GM21447 (cell line): ENCODE measurements at regions not wholly inside any gene's neighbourhood (a gene's known extent, or its start where the extent isn't known, plus 50 kb on each side); places are given as distances from the start of the nearest gene placed in this dataset.
"Not testable (repeated sequence)": the region's sequence is repeated elsewhere in the genome, so short reads cannot be mapped to it uniquely, and the experiment has no call there.

ENCODE experiments used
- ATAC-seq: cut with Tn5 transposase; IDR thresholded peaks from one replicate; pipeline ENCODE4 v1.9.1; 2021; ENCODE audit not compliant: unreplicated experiment

GRCh38 chr5:92662741-92663140, 918.3 kb downstream of the NR2F1-AS1 start:
- ATAC-seq, result no peak

GRCh38 chr5:92659246-92659645, 921.8 kb downstream of the NR2F1-AS1 start:
- no peak for ATAC-seq

- not testable (repeated sequence) for ATAC-seq
Observed at GRCh38 chr5:92654601-92655000, 926.4 kb downstream of the NR2F1-AS1 start.

- no peak for ATAC-seq
Observed at GRCh38 chr5:92653730-92654461, 927.1 kb downstream of the NR2F1-AS1 start.

DNA sequence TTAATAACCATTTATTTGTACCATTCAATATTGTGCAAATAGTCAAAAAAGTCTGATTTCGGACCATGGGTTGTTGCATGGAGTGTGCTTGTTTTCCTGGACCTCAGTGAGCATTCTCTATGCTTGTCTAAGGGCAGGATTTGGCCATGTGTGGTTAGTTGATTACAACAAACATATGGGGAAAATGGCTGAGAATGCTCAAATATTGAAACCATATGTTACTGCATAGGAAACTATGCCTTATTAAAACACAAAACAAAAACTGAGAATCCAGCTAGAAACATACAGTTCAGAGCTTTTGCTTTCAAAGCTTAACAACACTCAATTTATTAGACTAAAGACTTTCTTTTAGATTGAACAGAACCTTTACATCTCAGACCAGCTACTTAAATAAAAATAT, 928.3 kb downstream of the NR2F1-AS1 start:
- no peak for ATAC-seq

DNA sequence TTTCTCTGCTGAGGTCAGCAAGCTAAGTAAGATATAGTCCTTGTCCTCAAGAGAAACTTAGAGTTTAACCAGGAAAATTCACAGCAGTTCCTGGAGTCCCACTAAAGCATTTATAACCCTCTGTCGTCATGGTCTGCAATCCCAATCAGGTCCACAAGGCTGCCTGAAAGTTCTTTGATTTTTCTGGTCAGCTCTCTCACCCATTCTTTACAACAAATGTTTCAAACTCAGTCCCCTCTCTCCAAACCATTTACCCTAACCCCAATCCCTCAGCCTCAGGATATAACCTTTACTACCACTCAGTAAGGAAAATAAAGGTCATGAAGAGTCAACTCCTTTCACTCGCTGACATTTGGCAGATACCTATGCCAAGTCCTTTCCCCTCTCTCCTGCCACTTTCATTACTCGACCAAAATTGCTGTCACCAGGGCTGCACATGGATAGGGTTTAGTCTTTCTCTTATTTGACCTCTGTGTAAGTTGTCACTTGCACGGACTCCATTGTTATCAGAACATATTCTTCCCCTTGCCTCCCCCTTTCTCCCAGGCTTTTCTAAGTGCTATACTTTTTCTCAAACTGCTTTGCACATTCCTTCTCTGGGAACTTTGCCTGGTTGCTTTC, 936.6 kb downstream of the NR2F1-AS1 start:
- no peak for ATAC-seq

DNA sequence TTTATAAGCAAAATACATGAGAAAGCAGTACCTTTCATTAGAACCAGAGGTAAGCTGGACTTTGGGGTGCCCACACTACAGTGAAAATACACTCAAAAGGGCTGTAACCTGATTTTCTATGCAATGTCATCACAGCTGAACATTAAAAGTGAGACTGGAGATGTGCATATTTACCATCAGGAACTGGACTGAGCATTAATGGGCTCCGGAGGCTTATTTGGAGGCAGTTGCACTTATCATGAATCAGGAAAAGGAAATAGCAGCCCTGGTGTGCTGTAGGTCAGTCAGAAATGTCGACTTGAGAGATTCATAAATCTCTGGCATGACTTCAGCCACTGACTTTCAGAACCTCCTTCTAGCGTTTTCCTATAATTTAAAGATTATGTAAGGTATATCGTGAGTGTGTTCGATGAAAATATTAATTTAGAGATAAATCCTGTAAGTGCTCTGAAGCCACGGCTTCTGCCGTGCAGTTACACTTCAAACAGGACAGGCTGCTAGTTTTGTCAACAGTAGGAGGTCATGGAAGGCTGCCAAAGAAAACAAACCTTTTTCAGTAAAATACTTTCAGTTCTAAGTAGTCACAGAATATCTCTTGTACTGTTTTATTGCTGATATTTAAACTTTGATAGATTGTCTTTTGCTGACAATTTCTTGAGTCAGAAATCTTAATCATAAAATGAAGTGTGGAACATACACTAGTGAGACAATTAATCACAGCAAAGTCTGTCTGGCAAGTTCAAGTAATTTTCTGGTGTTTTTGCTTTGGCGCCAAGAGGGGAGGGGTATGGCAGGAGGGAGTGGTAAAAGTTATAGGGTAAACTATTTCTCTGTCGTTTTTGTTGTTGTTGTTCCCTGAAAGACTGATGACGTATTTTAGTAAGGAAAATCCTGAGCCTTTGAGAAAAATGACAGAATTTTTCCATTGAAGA, 939.7 kb downstream of the NR2F1-AS1 start:
- ATAC-seq, result no peak

DNA sequence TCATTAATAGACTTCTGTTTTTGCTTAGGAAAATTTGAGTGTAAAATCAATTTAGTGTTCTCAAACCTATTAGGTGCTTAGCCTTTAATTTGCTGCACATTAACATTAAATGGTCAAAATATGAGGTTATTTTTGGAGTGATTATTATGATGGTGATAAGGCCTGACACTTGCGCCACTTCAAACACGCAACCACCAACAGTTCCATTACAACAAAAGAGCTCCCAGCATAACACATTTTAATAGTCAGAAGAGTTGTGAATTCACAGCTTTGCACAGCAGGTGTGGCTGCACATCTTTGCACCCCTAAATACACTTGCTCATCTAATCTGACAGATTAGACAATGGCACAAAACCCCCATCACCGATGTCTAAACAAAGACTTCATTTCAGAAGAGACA, 940.7 kb downstream of the NR2F1-AS1 start:
- no peak for ATAC-seq

GRCh38 chr5:92637960-92638359, 943.1 kb downstream of the NR2F1-AS1 start:
- no peak for ATAC-seq

DNA sequence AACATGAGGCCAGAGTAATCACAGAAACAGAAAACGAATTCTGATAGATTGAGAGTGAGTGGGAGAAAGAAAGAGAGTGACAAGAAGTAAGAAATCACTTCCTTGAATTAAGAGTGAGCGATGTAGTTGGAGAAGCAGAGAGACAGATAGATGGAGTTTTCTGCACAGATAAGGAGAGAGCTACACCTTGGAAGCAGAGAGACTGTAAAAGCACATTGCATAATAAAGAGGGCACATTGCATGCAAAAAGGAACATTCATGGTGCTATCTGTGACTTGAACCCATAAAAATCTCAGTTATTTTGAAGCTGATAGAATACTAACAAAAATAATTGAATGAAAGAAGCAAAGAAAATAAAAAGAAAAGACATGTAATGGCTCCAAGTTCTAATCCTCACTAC, 943.8 kb downstream of the NR2F1-AS1 start:
- no peak for ATAC-seq

GRCh38 chr5:92635001-92635461, 946.0 kb downstream of the NR2F1-AS1 start:
- ATAC-seq, result no peak

GRCh38 chr5:92633875-92634487, 947.0 kb downstream of the NR2F1-AS1 start:
- ATAC-seq, result no peak

DNA sequence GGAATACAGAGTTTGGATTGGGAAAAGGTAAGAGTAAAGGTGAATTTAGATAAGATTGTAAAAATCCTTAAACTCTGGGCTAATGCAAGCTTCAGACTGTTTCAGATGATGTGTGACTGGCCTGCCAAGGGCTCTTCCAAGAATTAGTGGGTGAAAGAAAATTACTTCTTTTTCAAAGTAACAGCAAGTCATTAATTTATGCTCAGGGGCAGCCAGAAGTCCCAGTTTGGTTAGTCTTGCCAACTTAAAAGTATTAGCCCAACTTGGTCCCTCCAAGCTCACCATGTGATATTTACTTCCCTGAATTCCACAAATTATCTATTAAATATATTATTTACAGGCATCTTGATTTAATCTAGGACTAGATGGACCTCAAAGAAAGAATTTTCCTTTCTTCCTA, 947.8 kb downstream of the NR2F1-AS1 start:
- ATAC-seq, result no peak

DNA sequence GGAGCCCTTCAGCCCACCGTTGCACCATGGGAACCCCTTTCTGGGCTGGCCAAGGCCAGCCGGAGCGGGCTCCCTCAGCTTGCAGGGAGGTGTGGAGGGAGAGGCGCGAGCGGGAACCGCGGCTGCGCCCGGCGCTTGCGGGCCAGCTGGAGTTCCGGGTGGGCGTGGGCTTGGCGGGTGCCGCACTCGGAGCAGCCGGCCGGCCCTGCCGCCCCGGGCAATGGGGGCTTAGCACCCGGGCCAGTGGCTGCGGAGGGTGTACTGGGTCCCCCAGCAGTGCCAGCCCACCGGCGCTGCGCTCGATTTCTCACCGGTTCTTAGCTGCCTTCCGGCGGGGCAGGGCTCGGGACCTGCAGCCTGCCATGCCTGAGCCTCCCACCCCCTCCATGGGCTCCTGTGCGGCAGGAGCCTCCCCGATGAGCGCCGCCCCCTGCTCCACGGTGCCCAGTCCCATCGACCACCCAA, 949.8 kb downstream of the NR2F1-AS1 start:
- ATAC-seq, result not testable (repeated sequence)

DNA sequence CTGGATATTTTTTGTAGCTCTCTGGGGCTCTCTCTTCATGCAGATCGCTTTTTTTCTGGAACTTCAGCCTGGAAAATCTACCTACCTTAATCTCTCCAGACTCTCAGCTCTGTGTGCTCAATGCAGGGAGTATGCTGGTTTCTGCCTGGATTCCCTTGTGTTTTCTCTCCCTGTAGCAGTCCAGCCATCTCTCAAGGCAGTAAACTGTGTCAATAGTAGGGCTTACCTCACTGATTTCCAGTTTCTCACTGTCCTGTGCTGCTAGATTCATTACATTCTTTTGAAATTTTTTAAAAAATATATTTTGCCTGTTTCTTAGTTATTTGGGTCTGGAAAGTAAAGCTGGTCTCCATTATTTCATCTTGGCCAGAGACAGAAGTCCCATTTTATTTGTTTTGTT, 951.4 kb downstream of the NR2F1-AS1 start:
- ATAC-seq, result no peak

DNA sequence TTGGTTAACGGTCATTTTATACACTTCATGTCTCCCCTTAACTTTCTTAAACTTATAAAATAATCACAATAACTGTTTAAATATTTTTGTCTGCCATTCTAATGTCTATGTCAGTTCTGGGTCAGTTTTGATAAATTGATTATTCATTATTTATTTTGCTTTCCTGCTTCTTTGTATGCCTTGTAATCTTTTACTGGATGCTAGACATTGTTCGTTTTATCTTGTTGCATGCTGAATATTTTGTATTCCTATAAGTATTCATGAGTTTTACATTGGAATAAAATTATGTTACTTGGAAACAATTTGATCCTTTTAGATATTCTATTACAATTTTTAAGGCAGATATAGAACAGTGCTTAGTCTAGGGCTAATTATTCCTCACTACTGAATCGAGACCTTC, 952.0 kb downstream of the NR2F1-AS1 start:
- ATAC-seq, result no peak

DNA sequence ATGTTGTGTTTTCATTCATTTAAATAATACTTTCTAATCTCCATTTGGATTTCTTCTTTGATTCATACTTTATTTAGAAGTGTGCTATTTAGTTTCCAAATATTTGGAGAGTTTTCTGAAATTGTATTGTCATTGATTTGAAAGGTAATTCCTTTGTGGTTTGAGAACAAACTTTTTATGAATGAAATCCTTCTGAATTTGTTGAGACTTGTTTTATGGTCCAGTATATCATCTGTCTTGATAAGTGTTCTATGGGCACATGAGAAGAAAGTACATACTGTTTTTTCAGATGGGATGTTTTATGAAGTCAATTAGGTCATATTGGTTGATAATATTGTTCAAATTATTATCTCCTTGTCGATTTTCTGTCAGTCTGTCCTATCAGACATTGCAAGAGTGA, 953.8 kb downstream of the NR2F1-AS1 start:
- no peak for ATAC-seq

DNA sequence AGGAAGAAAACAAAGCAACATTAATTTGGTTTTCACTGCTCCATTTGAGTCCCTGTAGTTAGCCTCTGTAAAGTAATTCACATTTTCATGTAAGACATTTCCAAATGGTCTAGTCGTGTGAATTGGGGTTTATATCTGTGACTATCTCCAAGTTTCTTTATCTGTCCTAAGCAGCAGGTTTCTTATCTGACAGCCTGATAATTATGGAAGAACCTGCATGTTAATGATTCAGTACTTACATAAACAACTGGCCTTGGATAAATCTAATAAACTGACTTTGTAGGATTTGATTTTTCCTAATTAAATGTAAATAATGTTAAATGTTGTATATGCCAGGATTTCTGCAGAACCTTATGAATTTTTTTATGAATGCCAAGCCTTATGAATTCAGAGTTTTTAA, 964.9 kb downstream of the NR2F1-AS1 start:
- ATAC-seq, result no peak

- ATAC-seq, result no peak
Observed at GRCh38 chr5:92613546-92613945, 967.5 kb downstream of the NR2F1-AS1 start.

- not testable (repeated sequence) for ATAC-seq
Observed at GRCh38 chr5:92610435-92610834, 970.6 kb downstream of the NR2F1-AS1 start.

- ATAC-seq, result no peak
Observed at GRCh38 chr5:92605591-92605990, 975.4 kb downstream of the NR2F1-AS1 start.
